OCI-LY3 (cell line): ENCODE measurements at regions not wholly inside any gene's neighbourhood (a gene's known extent, or its start where the extent isn't known, plus 50 kb on each side); places are given as distances from the start of the nearest gene placed in this dataset.

Experiments used
- EZH2phosphoT487 ChIP-seq: fragments of 200-600 bp; shearing (Covaris generic); IDR thresholded peaks from 2 replicates; pipeline ENCODE4 v1.6.1; 2018; ENCODE audit warnings: antibody characterized with exemption, mixed run types, low read depth
- TF ChIP-seq, protein P1 (sequence below): fragments of 200-600, 300-600 bp; sonication (generic); IDR thresholded peaks from 2 replicates; pipeline ENCODE4 v1.5.1; 2014; ENCODE audit warnings: antibody characterized with exemption, low read length, low read depth

DNA sequence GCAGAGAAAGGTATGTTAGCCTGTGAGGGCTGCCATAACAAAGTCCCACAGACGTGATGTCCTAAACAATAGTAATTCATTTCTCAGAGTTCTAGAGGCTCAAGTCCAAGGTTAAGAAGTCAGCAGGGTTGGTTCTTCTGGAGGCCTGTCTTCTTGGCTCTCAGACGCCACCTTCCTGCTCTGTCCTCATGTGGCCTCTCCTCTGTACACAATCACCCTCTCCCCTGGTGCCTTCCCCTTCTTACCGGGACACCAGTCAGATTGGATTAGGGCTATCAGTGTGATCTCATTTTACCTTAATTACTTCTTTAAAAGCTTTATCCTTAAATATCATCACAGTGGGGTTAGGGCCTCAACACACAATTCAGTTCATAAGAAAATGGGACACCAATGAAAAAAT lies 860.5 kb downstream of the RNF144A start:
- TF ChIP-seq, protein P1, sequence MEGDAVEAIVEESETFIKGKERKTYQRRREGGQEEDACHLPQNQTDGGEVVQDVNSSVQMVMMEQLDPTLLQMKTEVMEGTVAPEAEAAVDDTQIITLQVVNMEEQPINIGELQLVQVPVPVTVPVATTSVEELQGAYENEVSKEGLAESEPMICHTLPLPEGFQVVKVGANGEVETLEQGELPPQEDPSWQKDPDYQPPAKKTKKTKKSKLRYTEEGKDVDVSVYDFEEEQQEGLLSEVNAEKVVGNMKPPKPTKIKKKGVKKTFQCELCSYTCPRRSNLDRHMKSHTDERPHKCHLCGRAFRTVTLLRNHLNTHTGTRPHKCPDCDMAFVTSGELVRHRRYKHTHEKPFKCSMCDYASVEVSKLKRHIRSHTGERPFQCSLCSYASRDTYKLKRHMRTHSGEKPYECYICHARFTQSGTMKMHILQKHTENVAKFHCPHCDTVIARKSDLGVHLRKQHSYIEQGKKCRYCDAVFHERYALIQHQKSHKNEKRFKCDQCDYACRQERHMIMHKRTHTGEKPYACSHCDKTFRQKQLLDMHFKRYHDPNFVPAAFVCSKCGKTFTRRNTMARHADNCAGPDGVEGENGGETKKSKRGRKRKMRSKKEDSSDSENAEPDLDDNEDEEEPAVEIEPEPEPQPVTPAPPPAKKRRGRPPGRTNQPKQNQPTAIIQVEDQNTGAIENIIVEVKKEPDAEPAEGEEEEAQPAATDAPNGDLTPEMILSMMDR, result no peak
- no peak for TF ChIP-seq EZH2phosphoT487
